ENCODE measurements at regions not wholly inside any gene's neighbourhood (a gene's known extent, or its start where the extent isn't known, plus 50 kb on each side); places are given as distances from the start of the nearest gene placed in this dataset.

DNA sequence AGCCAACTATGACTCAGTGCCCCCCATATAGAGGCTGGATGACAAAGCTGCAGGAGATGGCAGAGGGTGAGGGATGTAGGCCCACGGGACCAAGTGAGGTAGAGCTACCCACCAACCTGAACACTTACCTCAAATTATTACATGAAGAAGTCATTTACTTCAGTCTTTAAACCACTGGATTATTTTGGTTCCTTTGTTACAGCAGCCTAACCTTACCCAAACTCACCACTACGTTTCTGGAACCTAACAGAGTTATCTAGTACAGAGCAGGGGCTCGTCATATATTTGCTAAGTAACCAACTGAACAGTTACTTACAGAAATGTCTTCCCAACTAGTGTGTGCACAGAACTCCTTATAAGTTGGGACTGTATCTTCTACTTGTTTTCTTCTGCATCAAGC is 85.2 kb upstream of the IGF1 start:
- Mint-ChIP-seq H3K4me1 (no peaks in the 10 kb centered on the region), H3K27me3 (peaks cover 5% of the 10 kb centered on the region), H3K27ac (no peak overlapping the region), H3K36me3 (no peaks in the 10 kb centered on the region), H3K4me3 (no peak overlapping the region), H3K9me3 (peaks cover 0 to 7% (median 0%) of the 10 kb centered on the region in 3 donors)

DNA sequence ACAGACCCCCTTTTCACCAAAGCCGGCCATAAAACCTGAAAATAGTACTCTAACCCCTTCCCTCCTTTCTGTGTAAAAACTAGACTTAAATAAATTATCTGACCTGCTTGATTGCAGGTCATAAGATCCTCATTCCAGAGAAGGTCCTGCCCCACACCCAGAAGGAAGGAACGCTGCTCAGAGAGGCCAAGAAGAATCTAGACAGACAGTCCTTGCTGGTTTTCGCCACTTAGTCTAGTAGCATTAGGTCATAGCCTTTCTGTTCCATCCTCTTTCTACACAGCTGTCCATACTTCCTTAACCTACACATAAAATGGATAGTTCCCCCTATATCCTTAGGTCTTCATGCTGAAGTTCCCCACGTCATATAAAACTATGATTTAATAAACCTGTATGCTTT is 83.7 kb upstream of the IGF1 start:
- H3K27ac Mint-ChIP-seq, result no peak overlapping the region
- H3K4me1 Mint-ChIP-seq, result no peaks in the 10 kb centered on the region
- peaks cover 0 to 7% (median 0%) of the 10 kb centered on the region in 3 donors for H3K9me3 Mint-ChIP-seq
- no peaks in the 10 kb centered on the region for H3K36me3 Mint-ChIP-seq
- no peak overlapping the region for H3K4me3 Mint-ChIP-seq
- peaks cover 8% of the 10 kb centered on the region for H3K27me3 Mint-ChIP-seq

GRCh38 chr12:102562836-102563425 is 82.6 kb upstream of the IGF1 start:
- Mint-ChIP-seq H3K4me1 (no peaks in the 10 kb centered on the region), H3K27ac (peak overlapping the region in 1 of 3 donors; percentile 45), H3K36me3 (no peaks in the 10 kb centered on the region), H3K9me3 (peaks cover 0 to 7% (median 0%) of the 10 kb centered on the region in 3 donors), H3K4me3 (no peak overlapping the region), H3K27me3 (peaks cover 8% of the 10 kb centered on the region)

- H3K36me3 Mint-ChIP-seq, result no peaks in the 10 kb centered on the region
- peaks cover 2% of the 10 kb centered on the region for H3K27me3 Mint-ChIP-seq
- no peak overlapping the region for H3K4me3 Mint-ChIP-seq
- H3K27ac Mint-ChIP-seq, result no peak overlapping the region
- H3K4me1 Mint-ChIP-seq, result peaks cover 0 to 4% (median 0%) of the 10 kb centered on the region in 3 donors
- no peaks in the 10 kb centered on the region for H3K9me3 Mint-ChIP-seq
Measured at GRCh38 chr12:102551186-102551585, 70.8 kb upstream of the IGF1 start.

DNA sequence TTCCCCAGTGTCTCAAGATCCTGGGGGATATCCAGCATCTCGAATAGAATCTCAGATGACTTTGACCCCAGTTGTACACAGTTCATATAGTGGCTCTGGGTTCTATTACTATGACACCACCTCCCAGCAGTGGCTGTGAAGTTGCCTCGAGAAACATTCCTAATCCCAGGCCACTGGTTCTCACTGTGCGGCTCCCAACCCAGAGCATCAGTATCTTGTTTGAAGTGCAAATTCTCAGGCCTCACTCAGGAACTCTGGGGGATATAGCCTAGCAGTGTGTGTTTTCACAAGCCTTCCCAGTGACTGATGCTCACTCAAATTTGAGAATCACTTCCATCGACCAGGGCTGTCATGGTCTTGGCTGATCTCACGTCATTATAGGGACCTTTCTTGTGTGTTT is 69.3 kb upstream of the IGF1 start:
- no peaks in the 10 kb centered on the region for H3K27me3 Mint-ChIP-seq
- no peak overlapping the region for H3K4me3 Mint-ChIP-seq
- peaks cover 0 to 2% (median 0%) of the 10 kb centered on the region in 3 donors for H3K4me1 Mint-ChIP-seq
- H3K9me3 Mint-ChIP-seq, result no peaks in the 10 kb centered on the region
- H3K36me3 Mint-ChIP-seq, result no peaks in the 10 kb centered on the region
- H3K27ac Mint-ChIP-seq, result no peak overlapping the region

GRCh38 chr12:102548543-102548942 is 68.2 kb upstream of the IGF1 start:
- no peaks in the 10 kb centered on the region for H3K36me3 Mint-ChIP-seq
- no peaks in the 10 kb centered on the region for H3K9me3 Mint-ChIP-seq
- H3K4me3 Mint-ChIP-seq, result no peak overlapping the region

DNA sequence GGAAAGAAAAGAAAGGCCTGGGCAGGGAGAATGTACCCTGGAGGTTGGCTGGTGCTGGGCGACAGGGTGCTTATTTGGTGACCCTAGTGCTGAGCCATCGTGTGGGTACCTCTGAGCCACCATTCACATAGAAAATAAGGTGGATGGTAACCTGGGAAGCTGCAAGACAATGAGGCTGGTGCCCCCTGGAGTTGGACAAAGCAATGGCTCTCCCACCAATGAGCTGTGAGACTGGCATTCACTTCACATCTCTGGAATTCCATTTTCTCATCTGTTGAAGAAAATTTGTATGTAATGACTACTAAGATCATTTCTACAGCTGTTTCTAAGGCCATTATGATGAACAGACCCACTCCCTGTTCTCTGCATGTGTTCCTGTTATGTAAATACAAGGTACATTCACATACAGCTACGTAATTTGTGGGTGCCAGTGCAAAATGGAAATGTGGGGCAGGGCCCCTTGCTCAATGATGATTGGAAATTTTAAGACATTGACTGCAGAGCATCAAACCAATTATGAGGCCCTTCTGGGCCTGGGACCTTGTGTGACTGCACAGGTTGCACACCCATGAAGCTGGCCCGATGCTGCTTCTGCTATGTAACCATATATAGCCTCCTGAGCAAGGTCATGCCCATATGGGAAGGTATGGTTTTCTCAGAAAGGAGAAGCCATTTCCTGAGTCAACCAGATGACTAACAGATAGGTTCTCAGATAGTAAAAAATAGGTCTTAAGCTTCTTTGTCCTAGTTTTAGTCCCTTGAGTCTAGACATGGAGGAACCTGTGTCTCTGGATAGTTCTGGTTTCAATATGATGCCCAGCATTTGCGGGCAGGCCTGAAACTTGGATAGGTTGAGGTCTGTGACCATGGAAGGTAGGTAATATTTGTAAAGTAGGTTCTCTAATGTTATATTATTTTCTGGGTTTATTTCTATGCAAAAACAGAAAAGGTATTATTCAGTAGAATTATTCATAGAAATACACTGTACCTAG is 63.4 kb upstream of the IGF1 start:
- Mint-ChIP-seq H3K36me3 (peaks cover 2% of the 10 kb centered on the region), H3K4me1 (peaks cover 0 to 2% (median 0%) of the 10 kb centered on the region in 3 donors), H3K4me3 (no peak overlapping the region), H3K27ac (no peak overlapping the region), H3K9me3 (no peaks in the 10 kb centered on the region), H3K27me3 (peaks cover 7% of the 10 kb centered on the region)

More at GRCh38 chr12:102548543-102548942, 68.2 kb upstream of the IGF1 start:
- peaks cover 0 to 2% (median 0%) of the 10 kb centered on the region in 3 donors for H3K4me1 Mint-ChIP-seq
- H3K27me3 Mint-ChIP-seq, result peaks cover 2% of the 10 kb centered on the region
- H3K27ac Mint-ChIP-seq, result no peak overlapping the region

DNA sequence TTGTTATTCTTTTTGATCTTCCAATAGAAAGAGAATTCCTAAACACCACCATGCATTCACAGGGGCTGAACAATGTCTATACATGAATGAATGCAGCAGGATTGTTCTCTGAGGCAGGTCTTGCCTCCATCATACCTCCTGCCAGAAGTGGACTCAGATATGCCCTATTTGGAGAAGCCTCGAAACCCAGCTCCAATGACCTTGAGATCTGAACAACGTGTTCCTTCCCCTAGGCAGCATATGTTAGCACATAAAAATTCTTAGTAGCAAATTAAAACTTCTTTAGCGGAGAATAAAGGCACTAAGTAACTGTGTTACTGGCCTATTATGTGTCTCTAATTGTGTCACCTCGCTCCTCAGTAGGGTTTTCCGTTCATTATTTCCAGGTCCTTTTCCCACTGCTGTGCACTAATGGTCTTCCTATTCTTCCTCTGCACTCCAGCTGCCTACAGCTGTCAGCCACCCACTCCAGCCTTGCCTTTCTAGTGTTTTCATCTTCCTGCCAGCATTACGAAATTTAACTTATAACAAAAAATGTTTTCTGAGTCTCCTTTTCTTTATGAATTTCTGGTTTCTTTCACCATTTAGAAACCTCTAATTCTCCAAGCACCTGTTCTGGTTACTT is 62.6 kb upstream of the IGF1 start:
- Mint-ChIP-seq H3K36me3 (peaks cover 2% of the 10 kb centered on the region), H3K27ac (no peak overlapping the region), H3K4me1 (peaks cover 0 to 2% (median 0%) of the 10 kb centered on the region in 3 donors), H3K27me3 (peaks cover 9% of the 10 kb centered on the region), H3K9me3 (no peaks in the 10 kb centered on the region), H3K4me3 (no peak overlapping the region)

GRCh38 chr12:102540815-102541385 is 60.5 kb upstream of the IGF1 start:
- H3K4me1 Mint-ChIP-seq, result no peaks in the 10 kb centered on the region
- H3K9me3 Mint-ChIP-seq, result no peaks in the 10 kb centered on the region
- H3K36me3 Mint-ChIP-seq, result peaks cover 2% of the 10 kb centered on the region
- H3K27ac Mint-ChIP-seq, result no peak overlapping the region
- no peak overlapping the region for H3K4me3 Mint-ChIP-seq
- H3K27me3 Mint-ChIP-seq, result peaks cover 9% of the 10 kb centered on the region

DNA sequence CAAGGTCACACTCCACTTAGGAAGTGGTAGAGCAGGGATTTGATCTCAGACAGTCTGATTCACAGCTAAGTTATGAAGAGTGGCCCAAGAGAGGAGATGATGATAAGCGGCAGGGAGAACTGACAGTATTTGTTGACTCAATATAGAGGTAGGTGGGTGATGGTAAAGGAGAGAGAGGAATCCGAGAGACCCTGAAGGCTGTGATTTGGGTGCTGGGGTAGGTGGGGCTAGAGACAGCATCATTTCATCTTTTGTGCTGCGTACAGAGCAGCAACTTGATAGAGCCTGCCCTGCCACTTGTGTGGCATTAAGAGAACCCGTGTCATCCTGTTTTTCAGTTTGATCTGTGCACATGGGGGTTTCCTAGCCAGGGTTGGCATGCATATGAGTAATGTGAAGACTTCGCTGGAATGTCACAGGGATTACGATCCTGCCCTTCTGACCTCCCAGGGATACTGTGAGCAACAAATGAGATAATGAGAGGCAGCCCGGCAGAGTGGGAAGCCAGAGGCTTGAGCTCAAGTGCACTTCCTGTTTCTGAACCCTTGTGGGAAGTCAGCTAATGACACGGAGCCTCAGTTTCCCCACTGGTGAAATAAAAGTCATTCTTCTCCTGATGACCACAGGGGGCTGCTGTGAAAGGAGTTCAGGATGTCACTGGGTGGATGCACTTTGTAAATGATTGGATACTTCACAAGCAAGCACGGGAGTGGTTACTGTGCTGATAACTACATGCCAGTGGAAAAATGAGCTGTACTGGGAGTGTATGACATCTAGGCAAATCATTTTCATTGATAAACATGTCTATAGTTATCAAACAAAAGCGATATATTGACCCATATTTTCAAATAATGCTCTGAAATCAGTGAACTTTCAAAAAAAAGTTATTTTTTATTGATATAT is 59.5 kb upstream of the IGF1 start:
- Mint-ChIP-seq H3K27ac (no peak overlapping the region), H3K9me3 (no peaks in the 10 kb centered on the region), H3K4me3 (no peak overlapping the region), H3K27me3 (peaks cover 9% of the 10 kb centered on the region), H3K36me3 (peaks cover 2% of the 10 kb centered on the region), H3K4me1 (no peaks in the 10 kb centered on the region)

- Mint-ChIP-seq H3K4me3 (no peak overlapping the region), H3K9me3 (no peaks in the 10 kb centered on the region), H3K36me3 (no peaks in the 10 kb centered on the region), H3K27ac (no peak overlapping the region), H3K4me1 (no peaks in the 10 kb centered on the region), H3K27me3 (peaks cover 10% of the 10 kb centered on the region)
Measured at GRCh38 chr12:102535306-102535705, 54.9 kb upstream of the IGF1 start.

DNA sequence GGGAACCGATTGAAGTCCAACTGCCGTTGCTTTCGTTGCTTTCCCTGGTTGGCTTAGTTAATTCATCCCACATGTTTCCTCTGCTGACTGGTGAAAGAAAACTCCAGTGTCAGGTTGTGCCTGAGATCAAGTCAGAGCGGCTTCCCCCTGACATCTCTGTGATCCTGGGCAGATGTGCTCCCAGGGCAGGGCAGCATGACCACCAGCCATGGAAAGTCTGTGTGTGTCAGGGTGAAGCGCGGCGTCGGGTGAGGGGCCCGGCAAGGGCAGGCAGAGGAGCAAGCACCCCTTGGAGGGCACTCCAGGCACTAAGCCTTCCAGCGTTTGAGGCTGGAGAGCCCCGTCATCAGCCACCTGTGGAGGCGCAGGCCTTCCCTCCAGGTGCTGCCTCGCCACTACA is 54.5 kb upstream of the IGF1 start:
- peaks cover 8% of the 10 kb centered on the region for H3K27me3 Mint-ChIP-seq
- no peak overlapping the region for H3K4me3 Mint-ChIP-seq
- H3K36me3 Mint-ChIP-seq, result no peaks in the 10 kb centered on the region
- H3K27ac Mint-ChIP-seq, result no peak overlapping the region
- no peaks in the 10 kb centered on the region for H3K9me3 Mint-ChIP-seq
- H3K4me1 Mint-ChIP-seq, result no peaks in the 10 kb centered on the region

- Mint-ChIP-seq H3K4me1 (no peaks in the 10 kb centered on the region), H3K4me3 (no peak overlapping the region), H3K36me3 (no peaks in the 10 kb centered on the region), H3K27ac (no peak overlapping the region), H3K9me3 (no peaks in the 10 kb centered on the region), H3K27me3 (peaks cover 5% of the 10 kb centered on the region)
Measured at GRCh38 chr12:102533483-102534215, 53.3 kb upstream of the IGF1 start.

Data from IgD-negative memory B cell (primary cell).